Fibroblast of mammary gland (primary cell): ENCODE measurements at regions not wholly inside any gene's neighbourhood (a gene's known extent, or its start where the extent isn't known, plus 50 kb on each side); places are given as distances from the start of the nearest gene placed in this dataset.

Experiments used
- DNase-seq: peaks from one replicate; pipeline ENCODE4 v3.0.0-alpha.2; 2010; ENCODE audit warnings: low read depth
- H3K4me3 ChIP-seq: 2 replicates; pipeline ENCODE4 v1.5.1; 2011; ENCODE audit warnings: low read depth, mild to moderate bottlenecking, low read length, moderate library complexity; ENCODE audit not compliant: control insufficient read depth
- CTCF ChIP-seq: conservative IDR thresholded peaks from 2 replicates; pipeline ENCODE4 v1.5.1; 2011; ENCODE audit warnings: low read depth, low read length, inconsistent platforms; ENCODE audit not compliant: control insufficient read depth, insufficient read depth

- H3K4me3 ChIP-seq, result no peak overlapping the region
- no peak for DNase-seq
- TF ChIP-seq CTCF, result no peak
Measured at GRCh38 chr2:82797469-82797868, 1661.6 kb downstream of the SUCLG1 start.

GRCh38 chr2:82796132-82796531, 1662.9 kb downstream of the SUCLG1 start:
- H3K4me3 ChIP-seq, result no peak overlapping the region
- no peak for DNase-seq
- TF ChIP-seq CTCF, result no peak

- H3K4me3 ChIP-seq, result no peak overlapping the region
- TF ChIP-seq CTCF, result no peak
- peak; percentile 1 for DNase-seq
Measured at GRCh38 chr2:82795446-82795845, 1663.6 kb downstream of the SUCLG1 start.

GRCh38 chr2:82793711-82794435, 1665.2 kb downstream of the SUCLG1 start:
- H3K4me3 ChIP-seq, result no peak overlapping the region
- no peak for TF ChIP-seq CTCF
- no peak for DNase-seq

GRCh38 chr2:82792316-82792715, 1666.8 kb downstream of the SUCLG1 start:
- TF ChIP-seq CTCF, result no peak

GRCh38 chr2:82790206-82791021, 1668.7 kb downstream of the SUCLG1 start:
- no peak for TF ChIP-seq CTCF
- DNase-seq, result no peak
- H3K4me3 ChIP-seq, result no peak overlapping the region

More at GRCh38 chr2:82792316-82792715, 1666.8 kb downstream of the SUCLG1 start:
- H3K4me3 ChIP-seq, result no peak overlapping the region
- DNase-seq, result no peak
